Activated T-cell treated with anti-CD3 and anti-CD28 coated beads, Interleukin-2, amount 50 U/mL, for 1 hour (primary cell): ENCODE measurements at regions not wholly inside any gene's neighbourhood (a gene's known extent, or its start where the extent isn't known, plus 50 kb on each side); places are given as distances from the start of the nearest gene placed in this dataset.

Source experiments
- DNase-seq: peaks from one replicate; pipeline ENCODE4 v3.0.0-alpha.2; 2020

DNA sequence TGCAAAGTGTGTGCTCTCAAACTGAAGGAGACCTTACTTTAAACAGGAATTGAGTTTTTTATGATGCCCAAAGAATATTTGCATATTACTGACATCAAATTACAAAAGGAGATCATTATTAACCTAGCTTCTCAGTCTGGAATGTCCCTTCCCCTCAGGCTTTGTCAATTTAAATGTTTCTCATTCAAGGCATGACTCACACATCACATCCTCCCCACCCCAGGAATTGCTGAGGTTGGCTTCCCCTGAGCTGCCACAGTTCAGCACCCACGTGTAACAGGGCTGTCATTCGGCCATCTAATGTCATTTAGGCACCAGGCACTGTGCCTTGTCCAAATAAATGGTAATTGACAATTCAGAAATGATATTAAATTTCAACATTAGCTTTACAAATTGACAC is 305.9 kb upstream of the MGMT start:
- no peak for DNase-seq

GRCh38 chr10:129163531-129163930 is 303.5 kb upstream of the MGMT start:
- DNase-seq, result no peak

DNA sequence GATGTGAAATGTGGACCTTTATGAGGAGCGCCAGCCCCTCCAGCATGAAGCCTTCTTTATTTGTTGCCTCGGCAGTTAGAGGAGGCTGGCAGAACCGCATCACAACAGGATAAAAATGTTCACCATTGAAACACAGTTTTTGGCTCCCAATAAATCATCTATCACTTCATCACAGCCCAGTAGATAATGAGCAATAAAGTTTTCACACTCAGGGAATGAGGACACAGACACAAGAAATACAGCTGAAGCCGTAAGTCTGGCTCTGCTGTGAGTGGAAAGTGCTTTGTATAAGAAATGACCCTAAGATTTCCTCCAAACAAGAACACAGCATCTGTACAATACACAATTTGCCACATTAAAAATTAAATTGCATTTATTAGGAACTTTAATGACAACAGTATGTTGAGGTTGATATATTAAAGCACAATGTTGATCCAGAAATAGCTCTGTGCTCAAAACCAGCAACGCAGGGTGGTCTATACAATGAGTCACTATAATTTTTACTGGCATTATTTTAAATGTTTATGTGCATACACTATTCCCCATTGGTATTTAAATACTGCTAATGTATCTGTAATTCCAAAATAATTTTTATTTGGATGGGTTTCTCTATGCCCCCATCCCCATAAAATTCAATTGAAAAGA is 301.8 kb upstream of the MGMT start:
- no peak for DNase-seq

DNA sequence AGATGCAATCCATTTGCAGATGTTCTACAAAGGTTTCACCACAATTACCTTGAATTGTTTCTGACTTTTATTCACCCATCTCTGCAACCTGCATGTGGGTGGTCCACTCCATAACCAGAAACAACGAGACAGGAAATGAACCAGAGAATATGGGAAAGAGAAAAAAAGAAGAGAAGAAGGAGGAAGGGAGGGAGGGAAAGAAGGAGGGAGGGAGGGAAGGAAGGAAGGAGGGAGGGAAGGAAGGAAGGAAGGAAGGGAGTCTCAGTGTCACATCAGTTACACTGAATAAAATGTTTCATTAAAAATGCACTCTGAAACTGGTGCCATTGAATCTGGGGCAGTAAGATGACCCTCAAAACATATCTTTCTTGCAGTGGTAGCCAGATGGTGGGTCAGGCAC is 301.3 kb upstream of the MGMT start:
- DNase-seq, result no peak

DNA sequence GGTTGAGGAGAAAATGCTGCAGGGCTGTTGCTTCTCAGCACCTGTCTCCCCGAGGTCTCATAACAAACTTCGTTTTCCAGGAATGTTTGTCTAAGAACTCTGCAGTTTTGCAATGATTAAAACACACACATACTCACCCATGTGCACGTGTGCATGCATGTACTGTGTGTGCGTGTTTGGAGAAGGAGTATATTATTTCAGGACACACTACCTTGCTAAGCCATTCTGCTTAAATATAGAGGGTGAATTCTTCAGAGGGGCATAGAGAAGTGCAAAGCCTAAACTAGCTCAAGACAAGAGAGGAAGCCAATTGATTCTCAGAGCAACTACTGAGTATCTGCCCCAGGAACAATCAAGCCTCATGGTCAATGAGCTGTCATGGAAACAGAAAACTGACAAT is 298.4 kb upstream of the MGMT start:
- DNase-seq, result no peak

DNA sequence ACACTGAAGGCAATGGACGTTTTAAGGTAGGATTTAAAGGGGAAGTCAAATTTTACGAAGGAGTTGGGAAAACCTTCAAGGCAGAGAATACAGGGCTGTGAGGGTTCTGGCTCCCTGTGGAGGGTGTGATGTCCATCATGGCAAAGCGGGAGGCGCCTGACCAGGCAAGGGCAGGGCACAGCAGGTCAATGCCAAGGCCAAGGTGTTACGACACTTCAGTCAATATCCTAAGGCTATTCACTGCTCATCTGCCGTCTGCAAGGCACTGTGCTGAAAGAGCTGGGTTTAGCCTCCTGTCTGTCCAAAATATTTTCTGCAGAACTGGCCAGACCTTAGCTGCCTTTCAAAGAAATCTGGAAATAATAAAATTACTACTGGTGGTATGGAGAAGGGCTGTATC is 297.9 kb upstream of the MGMT start:
- DNase-seq, result no peak

DNA sequence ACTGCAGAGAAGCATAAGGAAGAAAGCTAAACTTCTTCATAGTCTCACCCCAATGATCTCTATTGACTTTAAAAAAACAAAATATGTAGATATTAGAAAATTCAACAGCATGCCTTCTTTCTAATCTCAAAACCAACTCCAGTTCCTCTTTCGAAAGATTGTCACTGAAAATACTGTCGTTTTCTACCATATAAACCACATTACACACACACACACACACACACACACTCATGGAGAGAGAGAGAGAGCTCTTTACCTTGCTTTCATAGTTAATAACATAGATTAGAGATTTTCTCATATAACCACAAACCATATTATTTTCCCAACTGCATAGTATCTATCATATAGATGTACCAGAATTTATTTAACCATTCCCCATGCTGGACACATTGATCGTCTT is 296.2 kb upstream of the MGMT start:
- DNase-seq, result no peak

GRCh38 chr10:129171812-129172211 is 295.2 kb upstream of the MGMT start:
- DNase-seq, result no peak

- DNase-seq, result no peak
Measured at GRCh38 chr10:129174232-129175014, 292.6 kb upstream of the MGMT start.

DNA sequence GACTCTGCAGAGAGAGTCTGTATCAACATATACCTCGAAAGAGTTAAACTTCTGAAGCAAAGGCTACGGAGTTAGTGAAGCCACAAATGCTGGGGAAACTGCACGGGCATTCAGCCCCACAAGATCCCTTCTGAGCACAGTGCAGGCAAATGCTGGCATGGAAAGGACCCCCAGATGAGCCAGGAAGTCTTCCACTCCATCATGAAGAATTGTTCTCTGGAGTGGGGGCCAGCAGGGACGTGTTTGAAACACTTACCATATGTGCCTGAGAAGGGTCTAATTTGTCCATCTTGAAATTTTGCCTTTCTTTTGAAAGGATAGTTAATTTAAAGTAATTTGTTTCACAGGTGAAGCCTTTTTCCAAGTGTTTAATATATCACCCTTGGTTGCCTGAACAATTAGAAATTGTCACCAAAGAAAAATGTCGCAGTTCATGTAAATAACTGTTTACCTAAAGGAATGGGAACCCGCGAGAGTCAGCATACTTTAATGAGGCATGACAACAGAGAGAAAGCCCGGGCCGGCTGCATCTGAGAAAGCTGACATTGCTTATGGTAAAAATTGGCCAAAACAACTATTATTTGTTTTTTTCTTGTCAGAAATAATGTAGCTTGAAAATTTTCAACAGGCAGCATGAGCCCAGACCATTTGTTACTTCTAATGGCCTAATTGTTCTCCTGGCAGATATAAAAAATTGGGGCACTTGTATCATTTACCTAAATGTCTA is 287.6 kb upstream of the MGMT start:
- DNase-seq, result no peak

DNA sequence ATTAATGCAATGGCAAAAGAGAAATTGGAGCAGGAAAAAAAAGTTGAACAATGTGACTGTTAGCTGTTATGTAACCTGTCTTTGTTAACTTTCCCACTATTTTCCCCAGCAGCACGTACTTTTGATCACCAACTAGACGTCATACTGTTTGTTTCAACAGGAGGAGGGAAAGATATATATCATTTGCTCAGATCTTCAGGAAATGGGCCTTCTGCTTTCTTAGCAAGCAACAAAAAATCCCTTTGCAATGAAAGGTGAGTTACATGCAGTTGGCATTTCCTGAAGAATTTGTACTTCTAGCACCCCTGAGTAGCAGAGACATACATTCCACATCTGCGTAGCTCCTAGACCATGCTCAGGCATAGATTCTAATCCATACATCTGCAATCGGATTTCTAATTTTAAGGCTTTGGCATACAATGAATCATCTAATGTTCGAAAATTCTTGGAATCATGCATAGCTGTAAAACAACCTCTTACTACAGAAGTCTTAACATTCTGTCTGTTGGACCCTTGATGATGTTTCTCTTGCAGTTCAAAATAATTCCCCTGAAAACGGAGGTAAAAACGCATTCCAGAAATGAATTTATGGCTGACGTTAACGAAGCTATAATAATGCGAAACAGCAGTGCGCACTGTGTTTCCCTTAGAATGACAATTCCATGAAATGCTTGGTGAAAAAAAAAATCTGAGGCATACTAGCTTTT is 286.9 kb upstream of the MGMT start:
- no peak for DNase-seq

DNA sequence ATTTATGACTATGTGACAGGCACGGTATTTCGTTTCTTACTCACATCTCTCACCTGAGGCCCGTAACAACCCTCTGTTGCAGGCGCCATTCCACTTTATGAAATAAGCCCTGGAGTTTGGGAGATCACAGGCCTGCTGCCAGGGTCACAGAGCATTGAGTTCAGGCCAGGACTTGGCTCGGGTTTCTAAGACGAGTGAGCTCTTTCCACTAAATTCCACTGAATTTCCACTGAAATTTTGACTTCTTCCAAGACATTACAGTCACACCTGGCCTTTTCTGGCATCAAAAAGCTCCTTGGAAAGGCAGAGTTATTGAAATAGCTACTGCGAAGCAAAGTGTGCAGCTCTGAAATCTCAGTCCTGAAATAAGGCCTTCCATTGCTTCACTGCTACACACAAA is 282.8 kb upstream of the MGMT start:
- DNase-seq, result no peak

DNA sequence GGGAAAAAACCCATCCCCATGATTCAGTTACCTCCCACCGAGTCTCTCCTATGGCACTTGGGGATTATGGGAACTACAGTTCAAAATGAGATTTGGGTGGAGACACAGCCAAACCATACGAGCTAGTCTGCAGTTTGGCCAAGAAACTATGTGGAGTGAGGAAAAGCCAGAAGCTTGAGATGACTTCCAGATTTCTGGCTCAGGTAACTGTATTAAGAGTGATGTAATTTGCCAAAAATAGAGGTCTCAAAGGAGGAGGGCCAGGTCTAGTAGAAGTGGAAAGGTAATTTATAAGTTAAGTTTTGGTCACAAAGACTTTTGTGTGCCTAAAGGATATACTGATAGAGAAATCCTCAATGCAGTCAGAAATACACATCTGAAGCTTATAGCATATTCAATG is 279.7 kb upstream of the MGMT start:
- no peak for DNase-seq

DNA sequence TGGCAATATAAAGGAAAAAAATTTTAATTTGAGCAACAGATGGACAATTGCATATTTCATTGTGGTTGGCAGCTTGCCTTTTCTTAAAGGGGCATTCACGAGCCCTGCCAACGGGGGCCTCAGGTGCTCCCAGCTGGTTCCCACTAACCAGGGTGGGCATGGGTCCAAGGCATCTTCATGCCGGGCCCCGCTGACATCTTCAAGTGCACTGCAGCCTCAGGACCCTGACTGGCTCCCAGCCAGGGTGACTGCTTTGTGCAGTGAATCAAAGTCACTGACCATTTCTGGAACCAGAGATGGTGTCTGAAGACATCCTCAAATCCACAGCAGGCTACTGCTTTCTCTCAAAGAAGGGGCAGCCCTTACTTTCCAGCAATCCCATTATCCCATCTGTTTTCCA is 275.2 kb upstream of the MGMT start:
- no peak for DNase-seq

GRCh38 chr10:129192344-129193128 is 274.5 kb upstream of the MGMT start:
- no peak for DNase-seq

- no peak for DNase-seq
Measured at GRCh38 chr10:129193148-129193547, 273.9 kb upstream of the MGMT start.

GRCh38 chr10:129194181-129194870 is 272.7 kb upstream of the MGMT start:
- DNase-seq, result no peak

GRCh38 chr10:129199826-129200225 is 267.2 kb upstream of the MGMT start:
- DNase-seq, result no peak

GRCh38 chr10:129203819-129204218 is 263.2 kb upstream of the MGMT start:
- DNase-seq, result no peak

DNA sequence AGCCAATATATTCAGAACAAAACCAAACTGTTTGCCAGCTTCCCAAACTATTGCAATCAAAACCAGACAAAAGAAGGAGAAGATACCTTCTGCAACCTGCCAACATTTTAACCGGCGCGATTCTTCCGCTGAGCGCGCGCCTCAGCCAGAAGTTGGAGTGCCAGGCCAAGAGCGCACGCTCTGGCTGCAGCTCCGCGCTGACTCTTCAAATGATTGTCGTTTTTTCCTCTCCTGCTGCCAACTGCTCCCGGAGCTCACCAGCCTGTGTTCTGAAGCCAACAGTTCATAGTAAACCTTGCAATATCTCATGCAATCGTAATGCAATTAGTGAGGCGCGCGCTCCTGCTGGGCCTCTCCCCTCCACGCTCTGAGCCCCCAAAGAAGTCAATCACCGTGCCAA is 259.7 kb upstream of the MGMT start:
- no peak for DNase-seq

DNA sequence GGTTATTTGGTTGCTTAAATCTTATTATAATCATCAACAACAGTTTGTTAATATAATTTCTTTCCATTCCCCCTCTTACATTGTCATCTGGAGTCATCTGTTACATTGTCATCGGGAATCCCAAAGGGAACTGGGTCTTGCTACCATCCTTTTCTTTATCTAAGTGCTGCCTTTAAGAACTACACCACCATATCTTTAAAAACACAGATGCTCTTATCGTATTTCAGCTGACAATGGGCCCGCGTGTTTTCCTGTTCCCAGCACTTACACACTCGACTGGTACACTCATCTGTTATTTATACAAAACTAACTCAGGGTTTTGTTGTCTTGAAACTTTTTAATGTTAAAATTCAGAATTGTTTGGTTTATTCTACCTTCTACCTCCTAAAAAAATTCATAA is 256.2 kb upstream of the MGMT start:
- DNase-seq, result no peak

DNA sequence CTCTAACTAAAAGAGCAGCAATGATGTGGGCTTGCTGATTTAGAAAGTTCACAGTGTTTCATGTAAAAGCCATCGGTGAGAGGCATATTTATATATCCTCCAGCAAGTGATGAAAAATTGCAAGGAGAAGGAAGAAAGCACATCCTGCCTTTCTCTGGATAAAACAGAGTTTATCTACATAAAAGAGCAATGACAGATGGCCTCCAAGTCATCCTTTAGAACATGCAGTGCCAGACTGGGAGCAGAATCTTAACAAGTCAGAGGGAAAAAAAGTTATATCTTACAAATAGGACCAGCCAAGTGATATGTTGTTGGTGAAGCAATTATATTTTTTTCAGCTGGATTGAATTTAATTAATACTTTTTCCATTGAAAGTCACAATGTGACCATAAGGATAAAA is 253.8 kb upstream of the MGMT start:
- DNase-seq, result no peak
